ENCODE measurements at regions not wholly inside any gene's neighbourhood (a gene's known extent, or its start where the extent isn't known, plus 50 kb on each side); places are given as distances from the start of the nearest gene placed in this dataset.

- CTCF ChIA-PET, result no interaction called here
Measured at GRCh38 chr7:108997480-108997879, 427.8 kb downstream of the DNAJB9 start.

GRCh38 chr7:109003742-109004141 is 434.1 kb downstream of the DNAJB9 start:
- CTCF ChIA-PET, result no interaction called here
- no peak for DNase-seq
- Mint-ChIP-seq H3K4me3 (ENCODE audit: low read depth, unreplicated experiment) (no peak overlapping the region), H3K4me1 (ENCODE audit: low read depth, unreplicated experiment) (no peaks in the 10 kb centered on the region), H3K27me3 (ENCODE audit: unreplicated experiment) (no peaks in the 10 kb centered on the region), H3K9me3 (ENCODE audit: low read depth, unreplicated experiment) (peaks cover 6% of the 10 kb centered on the region), H3K36me3 (ENCODE audit: insufficient read depth, unreplicated experiment) (no peaks in the 10 kb centered on the region), H3K27ac (ENCODE audit: unreplicated experiment) (no peak overlapping the region)
- no TSS peak for BruUV-seq (replicated peaks)
- intact Hi-C loops (cut with micrococcal nuclease; ENCODE audit: unreplicated experiment), result no loop called here
- TF ChIP-seq CTCF (IDR thresholded peaks at IDR 0.05; ENCODE audit: unreplicated experiment), result no peak

More at GRCh38 chr7:108997480-108997879, 427.8 kb downstream of the DNAJB9 start:
- no TSS peak for BruUV-seq (replicated peaks)
- no peak overlapping the region for H3K4me3 Mint-ChIP-seq (ENCODE audit: low read depth, unreplicated experiment)
- TF ChIP-seq CTCF (IDR thresholded peaks at IDR 0.05; ENCODE audit: unreplicated experiment), result no peak
- H3K27ac Mint-ChIP-seq (ENCODE audit: unreplicated experiment), result no peak overlapping the region
- no peaks in the 10 kb centered on the region for H3K4me1 Mint-ChIP-seq (ENCODE audit: low read depth, unreplicated experiment)
- no peak for DNase-seq
- H3K27me3 Mint-ChIP-seq (ENCODE audit: unreplicated experiment), result no peaks in the 10 kb centered on the region
- peaks cover 3% of the 10 kb centered on the region for H3K9me3 Mint-ChIP-seq (ENCODE audit: low read depth, unreplicated experiment)
- intact Hi-C loops (cut with micrococcal nuclease; ENCODE audit: unreplicated experiment), result no loop called here
- no peaks in the 10 kb centered on the region for H3K36me3 Mint-ChIP-seq (ENCODE audit: insufficient read depth, unreplicated experiment)

- Mint-ChIP-seq H3K4me3 (ENCODE audit: low read depth, unreplicated experiment) (no peak overlapping the region), H3K9me3 (ENCODE audit: low read depth, unreplicated experiment) (peaks cover 9% of the 10 kb centered on the region), H3K4me1 (ENCODE audit: low read depth, unreplicated experiment) (no peaks in the 10 kb centered on the region), H3K27me3 (ENCODE audit: unreplicated experiment) (no peaks in the 10 kb centered on the region), H3K36me3 (ENCODE audit: insufficient read depth, unreplicated experiment) (no peaks in the 10 kb centered on the region), H3K27ac (ENCODE audit: unreplicated experiment) (no peak overlapping the region)
- intact Hi-C loops (cut with micrococcal nuclease; ENCODE audit: unreplicated experiment), result no loop called here
- BruUV-seq (replicated peaks), result no TSS peak
- no peak for TF ChIP-seq CTCF (IDR thresholded peaks at IDR 0.05; ENCODE audit: unreplicated experiment)
- DNase-seq, result no peak
- CTCF ChIA-PET, result no interaction called here
Measured at GRCh38 chr7:109009636-109010035, 440.0 kb downstream of the DNAJB9 start.

- Mint-ChIP-seq H3K27me3 (ENCODE audit: unreplicated experiment) (no peaks in the 10 kb centered on the region), H3K36me3 (ENCODE audit: insufficient read depth, unreplicated experiment) (no peaks in the 10 kb centered on the region), H3K9me3 (ENCODE audit: low read depth, unreplicated experiment) (peaks cover 14% of the 10 kb centered on the region), H3K27ac (ENCODE audit: unreplicated experiment) (no peak overlapping the region), H3K4me1 (ENCODE audit: low read depth, unreplicated experiment) (no peaks in the 10 kb centered on the region), H3K4me3 (ENCODE audit: low read depth, unreplicated experiment) (no peak overlapping the region)
- BruUV-seq (replicated peaks), result no TSS peak
- intact Hi-C loops (cut with micrococcal nuclease; ENCODE audit: unreplicated experiment), result no loop called here
- CTCF ChIA-PET, result no interaction called here
- DNase-seq, result no peak
- TF ChIP-seq CTCF (IDR thresholded peaks at IDR 0.05; ENCODE audit: unreplicated experiment), result no peak
Measured at GRCh38 chr7:109020251-109020650, 450.6 kb downstream of the DNAJB9 start.

GRCh38 chr7:109021390-109021789 is 451.7 kb downstream of the DNAJB9 start:
- Mint-ChIP-seq H3K27ac (ENCODE audit: unreplicated experiment) (no peak overlapping the region), H3K9me3 (ENCODE audit: low read depth, unreplicated experiment) (peaks cover 20% of the 10 kb centered on the region), H3K4me1 (ENCODE audit: low read depth, unreplicated experiment) (no peaks in the 10 kb centered on the region), H3K27me3 (ENCODE audit: unreplicated experiment) (no peaks in the 10 kb centered on the region), H3K4me3 (ENCODE audit: low read depth, unreplicated experiment) (no peak overlapping the region), H3K36me3 (ENCODE audit: insufficient read depth, unreplicated experiment) (no peaks in the 10 kb centered on the region)
- intact Hi-C loops (cut with micrococcal nuclease; ENCODE audit: unreplicated experiment), result no loop called here
- TF ChIP-seq CTCF (IDR thresholded peaks at IDR 0.05; ENCODE audit: unreplicated experiment), result no peak
- CTCF ChIA-PET, result no interaction called here
- no peak for DNase-seq
- no TSS peak for BruUV-seq (replicated peaks)
